ENCODE measurements at regions not wholly inside any gene's neighbourhood (a gene's known extent, or its start where the extent isn't known, plus 50 kb on each side); places are given as distances from the start of the nearest gene placed in this dataset.
A peak's percentile ranks its signal among the peaks of the same experiment; 100 is the strongest.

DNA sequence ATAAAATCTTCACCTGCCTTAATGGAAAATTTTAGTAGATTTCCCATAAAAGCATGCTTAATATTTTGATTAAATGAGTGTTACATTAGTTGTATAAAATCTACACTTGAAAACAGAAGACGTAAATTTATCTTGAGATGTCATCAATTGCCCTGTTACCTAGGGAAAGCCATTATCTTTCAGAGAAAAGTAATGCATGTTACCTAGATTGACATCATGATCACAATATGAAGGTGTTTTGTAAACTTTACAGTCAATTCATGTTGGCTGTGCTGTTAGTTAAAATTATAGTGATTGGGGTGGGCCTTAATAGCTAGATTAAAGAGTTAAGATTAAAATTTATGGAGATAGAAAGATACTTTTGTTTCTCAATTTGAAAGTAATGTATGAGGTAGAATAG, 293.2 kb upstream of the PCDH18 start:
- Histone ChIP-seq H4K20me1 (replicated peaks; ENCODE audit: control insufficient read depth, extremely low read depth, insufficient read depth, low read length) (no peaks in the 10 kb centered on the region), H3K4me2 (ENCODE audit: insufficient read depth, low read length) (no peak overlapping the region), H3K4me3 (replicated peaks in 1 of 3; ENCODE audit: insufficient read depth in 1 of 3, low read depth in 1 of 3, low read length in 3 of 3) (no peak overlapping the region), H3K36me3 (ENCODE audit: control insufficient read depth in 2 of 2, extremely low read depth in 1 of 2, insufficient read depth in 2 of 2, low read length in 2 of 2) (no peaks in the 10 kb centered on the region), H3K27me3 (ENCODE audit: control insufficient read depth in 2 of 2, insufficient read depth in 2 of 2, low read length in 2 of 2) (no peaks in the 10 kb centered on the region), H3K9me1 (replicated peaks; ENCODE audit: control insufficient read depth, extremely low read depth, insufficient read depth, low read length) (no peaks in the 10 kb centered on the region), H3K79me2 (ENCODE audit: control insufficient read depth, insufficient read depth, low read length) (no peaks in the 10 kb centered on the region), H3K9me3 (replicated peaks; ENCODE audit: control insufficient read depth, insufficient read depth, low read length) (no peaks in the 10 kb centered on the region), H3K9ac (replicated peaks; ENCODE audit: extremely low read depth, insufficient read depth, low read length) (no peak overlapping the region), H3K4me1 (ENCODE audit: control insufficient read depth, extremely low read depth, insufficient read depth, low read length) (peaks cover 3% of the 10 kb centered on the region), H3K27ac (ENCODE audit: insufficient read depth, low read depth, low read length) (no peak overlapping the region), H2AFZ (ENCODE audit: low read depth, low read length) (no peak overlapping the region)
- intact Hi-C loops (cut with micrococcal nuclease) (no loop called here), dilution Hi-C loops (cut with MboI; ENCODE audit: extremely low pct_ligation_motif_present, low sequenced_read_pairs) (no loop called here)
- DNase-seq (ENCODE audit: low read depth, low spot score), result no peak
- TF ChIP-seq FOS (IDR thresholded peaks at IDR 0.05; ENCODE audit: borderline replicate concordance, insufficient read depth, low read length) (no peak), EZH2 (IDR thresholded peaks at IDR 0.05; ENCODE audit: borderline replicate concordance, low read depth, low read length, severe bottlenecking) (no peak), POLR2A (IDR thresholded peaks at IDR 0.05; ENCODE audit: low read depth, low read length) (no peak), MYC (IDR thresholded peaks at IDR 0.05; ENCODE audit: low read depth, low read length) (no peak), JUN (IDR thresholded peaks at IDR 0.05; ENCODE audit: borderline replicate concordance, insufficient read depth, insufficient read length, low read depth) (no peak), POLR2AphosphoS5 (IDR thresholded peaks at IDR 0.05; ENCODE audit: insufficient read depth, low read depth, low read length) (no peak)
- TF ChIP-seq, protein P1, sequence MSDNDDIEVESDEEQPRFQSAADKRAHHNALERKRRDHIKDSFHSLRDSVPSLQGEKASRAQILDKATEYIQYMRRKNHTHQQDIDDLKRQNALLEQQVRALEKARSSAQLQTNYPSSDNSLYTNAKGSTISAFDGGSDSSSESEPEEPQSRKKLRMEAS (IDR thresholded peaks at IDR 0.05; ENCODE audit: insufficient read depth, insufficient read length), result no peak
- ChIA-PET POLR2A (no interaction called here), CTCF (interaction anchor here (1.3 to 1.4 kb wide), 3 partner anchors 752 to 1046 kb away, joined by 3 to 4 read pairs (median 3); no protein-coding TSS in a partner anchor)
- BruUV-seq (replicated peaks), result no TSS peak
- no peak for FAIRE-seq

DNA sequence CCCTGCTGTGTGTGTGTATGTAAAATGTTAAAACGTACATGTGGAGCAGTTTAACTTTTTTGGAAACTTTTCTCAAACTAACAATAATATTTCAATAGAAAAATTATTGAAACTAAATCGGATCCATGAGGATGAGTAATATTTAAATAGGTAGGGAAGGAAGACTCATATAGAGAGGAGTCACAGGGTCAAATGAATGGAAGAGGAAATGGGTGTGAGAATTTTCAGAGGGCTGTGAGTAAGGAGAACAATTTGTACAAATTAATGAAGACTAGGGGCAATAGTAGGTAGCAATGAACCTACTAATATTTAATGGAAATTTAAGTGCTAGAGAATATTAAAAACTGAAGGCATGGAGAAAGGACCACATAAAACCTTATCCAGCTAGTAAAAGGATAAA, 290.7 kb upstream of the PCDH18 start:
- DNase-seq (ENCODE audit: low read depth, low spot score), result no peak
- Histone ChIP-seq H3K79me2 (ENCODE audit: control insufficient read depth, insufficient read depth, low read length) (no peaks in the 10 kb centered on the region), H4K20me1 (replicated peaks; ENCODE audit: control insufficient read depth, extremely low read depth, insufficient read depth, low read length) (no peaks in the 10 kb centered on the region), H3K4me1 (ENCODE audit: control insufficient read depth, extremely low read depth, insufficient read depth, low read length) (peaks cover 3% of the 10 kb centered on the region), H3K27me3 (ENCODE audit: control insufficient read depth in 2 of 2, insufficient read depth in 2 of 2, low read length in 2 of 2) (no peaks in the 10 kb centered on the region), H2AFZ (ENCODE audit: low read depth, low read length) (no peak overlapping the region), H3K4me2 (ENCODE audit: insufficient read depth, low read length) (no peak overlapping the region), H3K27ac (ENCODE audit: insufficient read depth, low read depth, low read length) (no peak overlapping the region), H3K9me3 (replicated peaks; ENCODE audit: control insufficient read depth, insufficient read depth, low read length) (no peaks in the 10 kb centered on the region), H3K9ac (replicated peaks; ENCODE audit: extremely low read depth, insufficient read depth, low read length) (no peak overlapping the region), H3K36me3 (ENCODE audit: control insufficient read depth in 2 of 2, extremely low read depth in 1 of 2, insufficient read depth in 2 of 2, low read length in 2 of 2) (no peaks in the 10 kb centered on the region), H3K4me3 (replicated peaks in 1 of 3; ENCODE audit: insufficient read depth in 1 of 3, low read depth in 1 of 3, low read length in 3 of 3) (no peak overlapping the region), H3K9me1 (replicated peaks; ENCODE audit: control insufficient read depth, extremely low read depth, insufficient read depth, low read length) (no peaks in the 10 kb centered on the region)
- intact Hi-C loops (cut with micrococcal nuclease), result no loop called here
- no peak for FAIRE-seq
- TF ChIP-seq JUN (IDR thresholded peaks at IDR 0.05; ENCODE audit: borderline replicate concordance, insufficient read depth, insufficient read length, low read depth), result no peak
- TF ChIP-seq, protein P1 (IDR thresholded peaks at IDR 0.05; ENCODE audit: insufficient read depth, insufficient read length), result no peak
- TF ChIP-seq FOS (IDR thresholded peaks at IDR 0.05; ENCODE audit: borderline replicate concordance, insufficient read depth, low read length), result peak; percentile 39
- ChIA-PET POLR2A (no interaction called here), CTCF (interaction anchor here (1.7 to 6.7 kb wide), 4 partner anchors 212 to 1048 kb away, joined by 5 to 79 read pairs (median 36); no protein-coding TSS in a partner anchor)
- BruUV-seq (replicated peaks), result no TSS peak
- dilution Hi-C loops (cut with MboI; ENCODE audit: extremely low pct_ligation_motif_present, low sequenced_read_pairs), result no loop called here

Measured in endothelial cell of umbilical vein (primary cell).